GM18517 (cell line): ENCODE measurements at regions not wholly inside any gene's neighbourhood (a gene's known extent, or its start where the extent isn't known, plus 50 kb on each side); places are given as distances from the start of the nearest gene placed in this dataset.

Source experiments
- ATAC-seq: cut with Tn5 transposase; IDR thresholded peaks from one replicate; pipeline ENCODE4 v1.9.1; 2021; ENCODE audit warnings: mild to moderate bottlenecking, moderate library complexity; ENCODE audit not compliant: unreplicated experiment

DNA sequence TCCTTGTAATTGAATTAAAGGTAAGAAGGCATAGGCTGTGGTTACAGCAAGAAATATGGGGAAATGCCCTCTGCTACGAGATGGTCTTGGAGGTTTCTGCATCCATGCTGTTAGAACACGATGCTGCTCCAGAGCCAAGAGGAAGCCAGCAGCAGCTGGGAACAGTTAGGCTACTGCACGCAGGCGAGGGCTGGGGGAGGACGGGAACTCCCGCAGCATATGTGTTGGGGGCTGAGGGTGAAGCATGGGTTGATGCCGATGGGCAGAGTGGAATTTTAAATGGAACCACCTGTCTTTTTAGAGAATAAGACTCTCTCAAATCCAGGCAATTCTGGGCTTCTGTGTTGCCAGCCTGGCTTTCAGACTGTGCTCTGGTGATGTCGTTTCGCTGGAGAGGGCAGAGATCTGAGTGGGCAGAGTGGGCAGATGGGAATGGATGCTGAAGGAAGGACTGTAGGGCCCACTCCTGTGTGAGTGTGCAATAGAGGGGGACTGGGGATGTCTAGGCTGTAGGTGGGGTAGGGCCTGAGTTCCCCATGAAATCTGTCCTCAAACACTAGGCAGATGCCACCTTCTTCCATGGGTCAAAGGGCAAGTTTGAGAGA lies 417.0 kb upstream of the TPM1 start:
- no peak for ATAC-seq

GRCh38 chr15:62626903-62627302 lies 415.6 kb upstream of the TPM1 start:
- ATAC-seq = no peak

GRCh38 chr15:62631076-62631724 lies 411.3 kb upstream of the TPM1 start:
- no peak for ATAC-seq

DNA sequence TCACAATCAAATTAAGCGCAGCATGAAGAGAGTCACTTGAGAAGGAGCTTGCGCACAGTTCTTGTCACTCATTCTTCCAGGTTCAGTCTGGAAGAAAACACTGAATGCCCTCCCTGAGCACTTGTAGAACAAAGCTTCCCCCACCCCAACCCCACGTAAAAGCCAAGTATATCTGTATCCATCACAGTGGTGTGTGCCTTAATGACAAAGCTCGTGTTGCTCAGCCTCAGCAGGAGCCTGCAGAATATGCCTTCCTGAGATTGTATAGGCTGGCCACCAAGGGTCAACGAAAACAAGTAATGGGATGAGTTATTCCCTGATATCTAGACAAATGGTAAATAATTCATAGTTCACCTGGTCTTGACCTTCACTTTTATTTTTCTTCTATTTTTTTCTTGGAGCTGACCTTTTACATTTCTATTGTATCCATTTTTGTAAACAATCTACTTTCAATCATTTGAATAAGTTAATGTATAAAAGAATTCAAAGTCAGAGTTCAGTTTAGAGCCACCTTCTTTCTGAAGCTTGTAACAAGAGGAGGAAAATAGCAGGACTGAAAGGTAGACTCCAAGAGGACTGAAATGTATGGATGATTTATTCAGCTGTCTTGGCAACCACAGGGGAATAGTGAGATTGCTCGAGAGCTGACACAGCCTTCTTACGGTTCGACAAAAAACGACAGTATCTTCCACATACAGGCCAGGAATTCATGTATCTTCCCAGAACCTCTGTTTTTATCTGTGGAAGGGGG lies 405.5 kb upstream of the TPM1 start:
- ATAC-seq = no peak

- no peak for ATAC-seq
Observed at GRCh38 chr15:62637574-62637897, 405.0 kb upstream of the TPM1 start.

DNA sequence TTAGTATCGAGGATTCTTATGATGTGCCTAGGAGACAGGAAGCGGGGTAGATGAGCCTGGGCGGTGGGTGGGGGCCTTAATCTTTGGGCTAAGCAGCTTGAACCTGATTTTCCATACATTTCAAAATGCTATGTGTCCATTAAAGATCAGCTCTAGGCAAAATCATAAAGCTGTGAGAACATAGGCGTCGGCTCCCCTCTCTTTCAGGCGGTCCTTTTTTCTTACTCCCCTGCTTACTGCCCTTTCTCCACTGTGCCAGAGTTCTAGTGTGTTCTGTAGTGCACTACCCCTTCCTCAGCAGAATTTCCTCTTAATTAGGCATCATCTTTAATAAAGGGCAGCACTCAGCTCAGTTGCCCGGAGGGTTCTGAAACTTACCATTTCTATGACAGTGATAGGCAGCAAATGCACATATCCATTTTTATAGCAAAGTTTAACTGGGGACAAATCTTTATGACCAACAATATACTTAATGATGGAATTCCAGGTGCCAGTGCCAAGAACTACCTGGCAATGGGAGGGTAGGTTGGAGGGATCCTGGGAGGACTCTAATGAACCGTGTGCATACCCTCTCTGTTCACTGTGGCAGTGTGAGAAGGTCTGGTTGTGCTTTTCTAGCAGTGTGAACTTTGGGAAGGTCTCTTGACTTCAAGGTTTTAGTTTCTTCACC lies 404.5 kb upstream of the TPM1 start:
- ATAC-seq = no peak

DNA sequence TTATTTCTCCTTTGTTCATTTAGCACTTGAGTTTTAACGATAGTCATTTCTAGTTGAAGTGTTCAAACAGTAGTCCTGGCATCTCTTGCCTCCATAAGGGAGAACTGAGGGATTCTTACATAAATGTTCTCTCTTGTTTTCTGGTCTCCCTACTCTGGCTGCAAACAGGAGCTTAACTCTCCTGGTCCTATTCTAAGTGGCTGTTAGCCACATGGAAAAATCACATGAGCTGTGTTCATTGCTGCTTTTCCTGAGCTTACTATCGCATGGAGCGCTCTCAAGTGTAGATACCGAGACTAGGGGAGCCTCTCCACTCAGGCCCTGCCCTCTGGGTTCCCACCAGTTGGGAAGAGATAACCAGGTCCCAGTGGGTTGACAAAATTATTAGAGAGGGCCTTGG lies 403.1 kb upstream of the TPM1 start:
- no peak for ATAC-seq

GRCh38 chr15:62639906-62640605 lies 402.5 kb upstream of the TPM1 start:
- no peak for ATAC-seq

GRCh38 chr15:62641825-62642224 lies 400.7 kb upstream of the TPM1 start:
- no peak for ATAC-seq

- no peak for ATAC-seq
Observed at GRCh38 chr15:62643572-62643971, 399.0 kb upstream of the TPM1 start.

GRCh38 chr15:62644216-62644888 lies 398.2 kb upstream of the TPM1 start:
- ATAC-seq = no peak

DNA sequence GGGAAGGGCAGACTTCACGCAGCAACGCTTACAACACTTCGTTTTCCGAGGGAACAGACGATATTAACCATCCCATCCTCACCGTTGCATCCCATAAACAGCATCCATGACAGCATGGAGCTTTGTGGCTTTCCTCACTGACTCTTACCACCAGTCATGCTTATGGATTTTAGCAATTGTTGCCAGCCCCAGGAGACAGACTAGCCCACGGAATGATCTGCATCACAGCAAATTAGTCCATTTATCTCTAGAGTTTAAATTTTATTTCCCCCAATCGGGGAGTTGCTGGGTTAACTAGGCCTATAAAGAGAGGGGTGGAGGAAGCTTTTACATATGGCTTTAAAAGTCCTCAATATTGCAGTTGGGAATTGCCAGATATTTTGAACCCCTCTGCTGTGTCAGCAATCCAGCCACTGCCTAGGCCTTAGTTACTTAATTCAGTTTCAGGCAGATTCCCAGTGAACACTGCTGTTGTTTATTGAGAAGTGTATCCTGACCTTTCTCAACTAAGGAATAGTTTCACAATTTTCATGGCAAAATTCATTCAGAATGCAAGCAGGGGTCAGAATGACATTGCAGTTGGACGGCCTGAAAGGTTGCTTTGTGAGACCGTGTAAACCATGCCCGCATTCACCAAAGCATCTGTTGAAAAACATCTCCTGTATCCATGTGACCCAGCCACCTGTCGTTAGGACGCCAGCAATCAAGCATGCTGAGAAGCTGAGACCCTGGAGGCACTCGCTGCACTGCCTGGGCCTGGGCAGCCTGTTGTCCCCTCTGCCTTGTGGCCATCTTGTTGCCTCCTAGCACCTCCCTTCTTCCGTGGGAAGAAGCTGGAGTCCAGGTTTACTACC lies 397.4 kb upstream of the TPM1 start:
- ATAC-seq = no peak

DNA sequence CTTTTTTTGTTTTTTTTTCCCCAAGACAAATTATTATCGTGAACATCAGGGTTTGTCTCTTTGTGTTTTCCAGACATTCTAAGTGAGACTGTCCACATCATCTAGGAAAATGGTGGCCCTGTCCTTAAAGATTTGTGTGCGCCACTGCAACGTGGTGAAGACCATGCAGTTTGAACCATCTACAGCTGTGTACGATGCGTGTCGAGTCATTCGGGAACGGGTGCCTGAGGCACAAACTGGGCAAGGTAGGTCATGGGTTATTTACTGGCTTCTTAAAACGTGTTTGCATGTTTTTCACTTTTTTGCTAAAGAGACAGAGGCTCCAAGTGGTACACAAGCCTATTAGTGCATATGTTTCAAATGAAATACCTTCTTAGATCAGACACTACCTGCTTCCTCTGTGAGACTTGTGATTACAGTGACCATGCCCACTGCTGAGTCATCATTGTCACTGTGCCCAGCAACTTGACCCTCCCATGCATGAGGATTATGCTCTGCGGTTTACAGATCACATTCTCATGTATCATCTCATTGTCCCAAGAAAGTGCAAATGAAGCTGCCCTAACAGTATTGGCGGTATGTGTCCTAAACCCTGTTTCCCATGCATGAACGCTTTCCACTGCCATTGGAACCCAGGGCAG lies 395.2 kb upstream of the TPM1 start:
- ATAC-seq = no peak

- ATAC-seq = no peak
Observed at GRCh38 chr15:62647843-62648505, 394.6 kb upstream of the TPM1 start.

DNA sequence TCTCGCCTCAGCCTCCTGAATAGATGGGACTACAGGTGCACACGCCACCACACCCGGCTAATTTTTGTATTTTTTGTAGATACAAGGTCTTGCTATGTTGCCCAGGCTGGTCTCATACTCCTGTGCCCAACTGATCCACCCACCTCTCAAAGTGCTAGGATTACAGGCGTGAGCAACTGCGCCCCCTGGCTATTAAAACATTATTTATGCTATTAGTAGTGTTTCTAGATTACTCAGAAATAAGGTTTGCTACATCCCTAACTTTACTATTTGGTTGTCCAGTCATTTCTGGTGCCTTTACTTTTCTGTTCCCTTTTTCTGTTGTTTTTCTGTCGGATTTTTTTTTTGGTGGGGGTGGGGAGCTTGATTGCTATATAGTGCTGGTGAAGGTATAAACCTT lies 393.6 kb upstream of the TPM1 start:
- no peak for ATAC-seq

GRCh38 chr15:62649793-62650420 lies 392.6 kb upstream of the TPM1 start:
- no peak for ATAC-seq

DNA sequence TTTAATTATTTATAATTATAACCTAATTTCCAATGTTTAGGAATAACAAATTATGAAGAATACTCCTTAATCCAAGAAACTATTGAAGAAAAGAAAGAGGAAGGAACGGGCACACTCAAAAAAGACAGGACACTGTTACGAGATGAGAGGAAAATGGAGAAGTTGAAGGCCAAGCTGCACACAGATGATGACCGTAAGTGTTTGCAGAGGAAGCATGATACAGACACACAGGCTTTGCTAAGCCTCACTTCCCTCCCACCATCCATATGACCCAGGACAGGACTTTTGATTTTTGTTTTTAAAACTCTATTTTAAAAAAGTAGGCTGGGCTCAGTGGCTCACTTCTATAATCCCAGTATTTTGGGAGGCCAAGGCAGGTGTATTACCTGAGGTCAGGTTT lies 389.4 kb upstream of the TPM1 start:
- ATAC-seq = no peak

DNA sequence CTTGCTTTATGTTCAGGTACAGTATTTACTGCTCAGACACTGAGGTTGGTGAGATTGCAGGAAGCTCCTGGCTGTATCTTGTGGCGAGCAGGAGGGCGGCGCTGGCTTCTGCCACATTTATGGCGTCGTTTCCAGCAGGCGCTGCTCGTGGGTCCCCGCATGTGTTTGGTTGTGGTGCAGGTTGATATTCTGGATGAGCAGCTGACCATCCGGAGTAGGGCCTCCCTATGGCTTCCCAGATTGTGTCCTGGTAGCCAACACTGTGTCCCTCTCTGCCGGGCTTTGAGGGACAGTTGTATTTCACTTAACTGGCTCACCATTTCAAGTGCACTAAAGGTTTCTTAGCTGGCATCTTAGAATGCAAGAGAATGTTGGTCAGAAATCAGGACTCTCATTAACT lies 386.5 kb upstream of the TPM1 start:
- ATAC-seq = no peak
